Endothelial cell of umbilical vein (primary cell): ENCODE measurements at regions not wholly inside any gene's neighbourhood (a gene's known extent, or its start where the extent isn't known, plus 50 kb on each side); places are given as distances from the start of the nearest gene placed in this dataset.

Source experiments
- BruUV-seq: library from RNA; stranded (reverse); fragments of 400-500 nt; replicated peaks from 2 replicates; lab custom pipeline; 2021; lab: Mats Ljungman, UMichigan
- CTCF ChIA-PET: fragments of 300-600, 350-600 bp; sonication (Branson Sonifier 250); formaldehyde crosslinking; loops from one replicate; lab custom pipeline; 2021; ENCODE audit warnings: antibody characterized with exemption, inconsistent platforms; lab: Charles Lee
- POLR2A ChIA-PET: fragments of 300-600, 350-600 bp; sonication (Branson Sonifier 250); formaldehyde crosslinking; loops from one replicate; lab custom pipeline; 2021; ENCODE audit warnings: antibody characterized with exemption, inconsistent platforms; lab: Charles Lee
- DNase-seq: peaks from one replicate; pipeline ENCODE4 v3.0.0-alpha.2; 2011; ENCODE audit warnings: low read depth, low spot score
- FAIRE-seq: peaks from 2 replicates; lab custom pipeline; 2011; peaks lifted over from hg19 to GRCh38; lab: Jason Lieb, UNC
- H2AFZ ChIP-seq: 2 replicates; pipeline ENCODE4 v1.6.0; 2012; ENCODE audit warnings: low read depth, low read length, control low read depth, inconsistent platforms
- H3K27ac ChIP-seq: 2 replicates; pipeline ENCODE4 v1.5.1; 2011; ENCODE audit warnings: low read depth, mild to moderate bottlenecking, control low read depth, low read length, moderate library complexity; ENCODE audit not compliant: insufficient read depth
- H3K27me3 ChIP-seq, 2 experiments: 2 replicates each; pipeline versions ENCODE4 v1.6.0 to v1.6.1; 2011; ENCODE audit warnings: low read length in 2 of 2, mixed read lengths in 1 of 2; ENCODE audit not compliant: control insufficient read depth in 2 of 2, insufficient read depth in 2 of 2
- H3K36me3 ChIP-seq, 2 experiments: 2 replicates in 1 of 2; 3 replicates in 1 of 2; pipeline ENCODE4 v1.5.1; 2011; ENCODE audit warnings: low read length in 2 of 2, mild to moderate bottlenecking in 1 of 2, moderate library complexity in 1 of 2; ENCODE audit not compliant: control insufficient read depth in 2 of 2, insufficient read depth in 2 of 2; ENCODE audit errors: extremely low read depth in 1 of 2
- H3K4me1 ChIP-seq: 3 replicates; pipeline ENCODE4 v1.5.1; 2011; ENCODE audit warnings: mild to moderate bottlenecking, low read length; ENCODE audit not compliant: control insufficient read depth, insufficient read depth; ENCODE audit errors: extremely low read depth
- H3K4me2 ChIP-seq: 2 replicates; pipeline ENCODE4 v1.6.1; 2011; ENCODE audit warnings: low read length, control low read depth, mixed read lengths; ENCODE audit not compliant: insufficient read depth
- H3K4me3 ChIP-seq, 3 experiments: fragments of 200-600 bp in 1 of 3; sonication (generic), shearing (Covaris generic) in 1 of 3; replicated peaks in 1 of 3; 2 replicates each; pipeline ENCODE4 v1.5.1; 2011 to 2016; ENCODE audit warnings: control low read depth in 3 of 3, low read length in 3 of 3, mild to moderate bottlenecking in 2 of 3, inconsistent platforms in 1 of 3, low read depth in 1 of 3, moderate library complexity in 1 of 3; ENCODE audit not compliant: insufficient read depth in 1 of 3
- H3K79me2 ChIP-seq: 2 replicates; pipeline ENCODE4 v1.6.0; 2012; ENCODE audit warnings: low read length, inconsistent platforms; ENCODE audit not compliant: control insufficient read depth, insufficient read depth
- H3K9ac ChIP-seq: replicated peaks from 2 replicates; pipeline ENCODE3; 2011; ENCODE audit warnings: low read length, control low read depth; ENCODE audit not compliant: insufficient read depth; ENCODE audit errors: extremely low read depth
- H3K9me1 ChIP-seq: replicated peaks from 3 replicates; pipeline ENCODE4 v1.6.0; 2011; ENCODE audit warnings: mild to moderate bottlenecking, low read length; ENCODE audit not compliant: control insufficient read depth, insufficient read depth; ENCODE audit errors: extremely low read depth
- H3K9me3 ChIP-seq: replicated peaks from 2 replicates; pipeline ENCODE4 v1.5.1; 2012; ENCODE audit warnings: low read length, inconsistent platforms; ENCODE audit not compliant: control insufficient read depth, insufficient read depth
- H4K20me1 ChIP-seq: replicated peaks from 2 replicates; pipeline ENCODE3; 2011; ENCODE audit warnings: mild to moderate bottlenecking, low read length; ENCODE audit not compliant: control insufficient read depth, insufficient read depth; ENCODE audit errors: extremely low read depth
- EZH2 ChIP-seq: IDR thresholded peaks from 2 replicates; pipeline ENCODE4 v1.6.1; 2012; ENCODE audit warnings: borderline replicate concordance, low read depth, mild to moderate bottlenecking, moderate library complexity, low read length, inconsistent platforms; ENCODE audit not compliant: severe bottlenecking
- FOS ChIP-seq: IDR thresholded peaks from 2 replicates; pipeline ENCODE4 v1.6.1; 2011; ENCODE audit warnings: mild to moderate bottlenecking, low read length, moderate library complexity, borderline replicate concordance; ENCODE audit not compliant: insufficient read depth
- GATA2 ChIP-seq: IDR thresholded peaks from 2 replicates; pipeline ENCODE4 v1.7.0; 2011; ENCODE audit warnings: low read depth, mild to moderate bottlenecking, moderate library complexity, mixed read lengths, low read length; ENCODE audit not compliant: insufficient read length, insufficient read depth
- JUN ChIP-seq: IDR thresholded peaks from 2 replicates; pipeline ENCODE4 v1.6.1; 2011; ENCODE audit warnings: borderline replicate concordance, low read depth; ENCODE audit not compliant: insufficient read length, insufficient read depth
- MYC ChIP-seq: IDR thresholded peaks from one replicate; pipeline ENCODE4 v1.6.1; 2011; ENCODE audit warnings: mild to moderate bottlenecking, low read depth, low read length
- POLR2A ChIP-seq: IDR thresholded peaks from 2 replicates; pipeline ENCODE4 v1.6.1; 2012; ENCODE audit warnings: low read depth, mild to moderate bottlenecking, control low read depth, low read length
- POLR2AphosphoS5 ChIP-seq: IDR thresholded peaks from 2 replicates; pipeline ENCODE4 v1.6.1; 2012; ENCODE audit warnings: low read depth, mild to moderate bottlenecking, control low read depth, low read length, moderate library complexity; ENCODE audit not compliant: insufficient read depth
- dilution Hi-C: fragments of 300-500 bp; cut with MboI; formaldehyde crosslinking; loops from one replicate; pipeline ENCODE4 v1.15.0; 2019; ENCODE audit warnings: low sequenced_read_pairs; ENCODE audit not compliant: extremely low pct_ligation_motif_present
- intact Hi-C: fragments of 100-400 bp; cut with micrococcal nuclease; formaldehyde crosslinking; loops from one replicate; pipeline ENCODE4 v1.10.0; 2022
- TF ChIP-seq, protein P1 (sequence below), 2 donors: IDR thresholded peaks; 1 replicate in 1 of 2; 2 replicates in 1 of 2; pipeline ENCODE4 v1.5.1; 2011; ENCODE audit warnings: low read length in 2 of 2, mild to moderate bottlenecking in 2 of 2, moderate library complexity in 2 of 2, control low read depth in 1 of 2, inconsistent platforms in 1 of 2, low read depth in 1 of 2; ENCODE audit not compliant: insufficient read depth in 1 of 2; ENCODE audit errors: extremely low read depth in 1 of 2
- TF ChIP-seq, protein P2 (sequence below): IDR thresholded peaks from 2 replicates; pipeline ENCODE4 v1.6.1; 2011; ENCODE audit not compliant: insufficient read depth, insufficient read length

DNA sequence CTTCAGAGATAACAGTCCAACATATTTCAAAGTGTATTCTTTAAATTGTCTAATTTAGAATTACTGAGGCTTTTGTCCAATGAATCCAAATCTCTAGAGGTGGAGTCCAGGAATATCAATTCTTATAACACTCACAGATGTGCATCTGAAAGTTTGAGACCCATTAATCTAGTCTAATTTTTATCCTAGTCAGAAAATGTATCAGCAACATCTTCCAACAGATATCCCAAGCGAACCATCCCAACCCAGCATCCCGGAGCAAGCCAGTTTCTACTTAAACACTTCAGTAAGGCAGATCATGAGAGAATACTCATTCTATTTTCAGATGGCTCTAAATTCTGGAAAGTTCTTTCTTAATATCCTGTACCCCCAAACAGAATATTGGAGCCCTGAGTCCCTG is 113.5 kb downstream of the BBS10 start:
- Histone ChIP-seq H3K9me1 (no peaks in the 10 kb centered on the region), H3K4me2 (no peak overlapping the region), H3K9ac (no peak overlapping the region), H3K4me3 (no peak overlapping the region), H2AFZ (no peak overlapping the region), H3K27me3 (no peaks in the 10 kb centered on the region), H3K27ac (no peak overlapping the region), H3K79me2 (no peaks in the 10 kb centered on the region), H3K9me3 (no peaks in the 10 kb centered on the region), H3K4me1 (peaks cover 21% of the 10 kb centered on the region), H4K20me1 (no peaks in the 10 kb centered on the region), H3K36me3 (no peaks in the 10 kb centered on the region)
- BruUV-seq, result no TSS peak
- FAIRE-seq, result no peak
- no peak for DNase-seq
- intact Hi-C loops, result loop anchor here (10.0 kb wide), 1 partner anchor 220 kb away; no protein-coding TSS in a partner anchor
- CTCF ChIA-PET, result no interaction called here
- dilution Hi-C loops, result no loop called here
- POLR2A ChIA-PET, result no interaction called here
- TF ChIP-seq FOS (no peak), GATA2 (no peak), POLR2A (no peak), MYC (no peak), EZH2 (no peak), POLR2AphosphoS5 (no peak), JUN (no peak)
- TF ChIP-seq, protein P1, sequence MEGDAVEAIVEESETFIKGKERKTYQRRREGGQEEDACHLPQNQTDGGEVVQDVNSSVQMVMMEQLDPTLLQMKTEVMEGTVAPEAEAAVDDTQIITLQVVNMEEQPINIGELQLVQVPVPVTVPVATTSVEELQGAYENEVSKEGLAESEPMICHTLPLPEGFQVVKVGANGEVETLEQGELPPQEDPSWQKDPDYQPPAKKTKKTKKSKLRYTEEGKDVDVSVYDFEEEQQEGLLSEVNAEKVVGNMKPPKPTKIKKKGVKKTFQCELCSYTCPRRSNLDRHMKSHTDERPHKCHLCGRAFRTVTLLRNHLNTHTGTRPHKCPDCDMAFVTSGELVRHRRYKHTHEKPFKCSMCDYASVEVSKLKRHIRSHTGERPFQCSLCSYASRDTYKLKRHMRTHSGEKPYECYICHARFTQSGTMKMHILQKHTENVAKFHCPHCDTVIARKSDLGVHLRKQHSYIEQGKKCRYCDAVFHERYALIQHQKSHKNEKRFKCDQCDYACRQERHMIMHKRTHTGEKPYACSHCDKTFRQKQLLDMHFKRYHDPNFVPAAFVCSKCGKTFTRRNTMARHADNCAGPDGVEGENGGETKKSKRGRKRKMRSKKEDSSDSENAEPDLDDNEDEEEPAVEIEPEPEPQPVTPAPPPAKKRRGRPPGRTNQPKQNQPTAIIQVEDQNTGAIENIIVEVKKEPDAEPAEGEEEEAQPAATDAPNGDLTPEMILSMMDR (IDR thresholded peaks at IDR 0.05; ENCODE audit: extremely low read depth in 1 of 2, insufficient read depth in 1 of 2, low read depth in 1 of 2, low read length in 2 of 2), result no peak
- TF ChIP-seq, protein P2, sequence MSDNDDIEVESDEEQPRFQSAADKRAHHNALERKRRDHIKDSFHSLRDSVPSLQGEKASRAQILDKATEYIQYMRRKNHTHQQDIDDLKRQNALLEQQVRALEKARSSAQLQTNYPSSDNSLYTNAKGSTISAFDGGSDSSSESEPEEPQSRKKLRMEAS, result no peak
